ENCODE measurements at regions not wholly inside any gene's neighbourhood (a gene's known extent, or its start where the extent isn't known, plus 50 kb on each side); places are given as distances from the start of the nearest gene placed in this dataset.

- H3K27me3 Mint-ChIP-seq (ENCODE audit: insufficient read depth, low read depth, poor library complexity): no peaks in the 10 kb centered on the region
- Histone ChIP-seq H3K4me2 (no peak overlapping the region), H3K79me2 (replicated peaks; ENCODE audit: insufficient read depth) (no peaks in the 10 kb centered on the region), H3K36me3 (ENCODE audit: insufficient read depth) (no peaks in the 10 kb centered on the region), H3K27ac (ENCODE audit: low read depth) (no peak overlapping the region), H3K9me2 (ENCODE audit: insufficient read depth) (no peaks in the 10 kb centered on the region), H3K4me1 (ENCODE audit: insufficient read depth) (no peaks in the 10 kb centered on the region), H3K27me3 (ENCODE audit: insufficient read depth) (no peaks in the 10 kb centered on the region), H2AFZ (no peak overlapping the region), H3F3A (replicated peaks; ENCODE audit: low read depth) (no peaks in the 10 kb centered on the region), H4K20me1 (replicated peaks; ENCODE audit: insufficient read depth) (no peaks in the 10 kb centered on the region), H3K4me3 (no peak overlapping the region)
- ATAC-seq (no peak), DNase-seq (ENCODE audit: low spot score) (no peak)
- H3K9me3 Mint-ChIP-seq: no peaks in the 10 kb centered on the region
- no peak overlapping the region for H3K4me3 Mint-ChIP-seq
- no peaks in the 10 kb centered on the region for H3K4me1 Mint-ChIP-seq
- no peak for TF ChIP-seq EZH2phosphoT487 (IDR thresholded peaks at IDR 0.05; ENCODE audit: unreplicated experiment)
- no peak for TF ChIP-seq ZNF331 (CRISPR knock-in tag; IDR thresholded peaks at IDR 0.05; ENCODE audit: low read depth)
- TF ChIP-seq ETS1 (IDR thresholded peaks at IDR 0.05): no peak
- TF ChIP-seq CTCF (conservative IDR thresholded peaks at IDR 0.05; ENCODE audit: low read depth in 2 of 2): no peak
- TF ChIP-seq REST (IDR thresholded peaks at IDR 0.05; ENCODE audit: unreplicated experiment): no peak
- TF ChIP-seq STAT1 (IDR thresholded peaks at IDR 0.05; ENCODE audit: unreplicated experiment): no peak
- TF ChIP-seq EZH2 (IDR thresholded peaks at IDR 0.05; ENCODE audit: low read depth, unreplicated experiment): no peak
- TF ChIP-seq JUNB (IDR thresholded peaks at IDR 0.05; ENCODE audit: unreplicated experiment): no peak
- no peak overlapping the region for H3K27ac Mint-ChIP-seq
- no peaks in the 10 kb centered on the region for H3K36me3 Mint-ChIP-seq (ENCODE audit: low read depth)
Measured at GRCh38 chr10:64426745-64427144, 905.5 kb downstream of the REEP3 start.

- Mint-ChIP-seq H3K9me3 (peaks cover 13% of the 10 kb centered on the region; the same call in 2 of the 3 replicates), H3K27me3 (ENCODE audit: insufficient read depth, low read depth, poor library complexity) (no peaks in the 10 kb centered on the region), H3K4me1 (no peaks in the 10 kb centered on the region), H3K36me3 (ENCODE audit: low read depth) (peaks cover 6% of the 10 kb centered on the region; the same call in 2 of the 3 replicates), H3K4me3 (no peak overlapping the region), H3K27ac (no peak overlapping the region)
- Histone ChIP-seq H2AFZ (no peak overlapping the region), H3K4me3 (no peak overlapping the region), H3K9me2 (ENCODE audit: insufficient read depth) (no peaks in the 10 kb centered on the region), H3K36me3 (ENCODE audit: insufficient read depth) (no peaks in the 10 kb centered on the region), H3K27me3 (ENCODE audit: insufficient read depth) (no peaks in the 10 kb centered on the region), H3F3A (replicated peaks; ENCODE audit: low read depth) (no peaks in the 10 kb centered on the region), H3K27ac (ENCODE audit: low read depth) (no peak overlapping the region), H3K79me2 (replicated peaks; ENCODE audit: insufficient read depth) (no peaks in the 10 kb centered on the region), H3K4me1 (ENCODE audit: insufficient read depth) (no peaks in the 10 kb centered on the region), H3K4me2 (no peak overlapping the region), H4K20me1 (replicated peaks; ENCODE audit: insufficient read depth) (no peaks in the 10 kb centered on the region)
- DNase-seq (ENCODE audit: low spot score): peak; percentile 86
- ATAC-seq: peak; percentile 97
- no peak for TF ChIP-seq POLR2AphosphoS5 (IDR thresholded peaks at IDR 0.05; ENCODE audit: low read depth)
- TF ChIP-seq EZH2 (IDR thresholded peaks at IDR 0.05; ENCODE audit: low read depth, unreplicated experiment): no peak
Measured at GRCh38 chr10:64430690-64431323, 909.6 kb downstream of the REEP3 start.
